ENCODE measurements at regions not wholly inside any gene's neighbourhood (a gene's known extent, or its start where the extent isn't known, plus 50 kb on each side); places are given as distances from the start of the nearest gene placed in this dataset.

GRCh38 chr14:84782902-84783301 lies 747.0 kb upstream of the FLRT2 start:
- no peak for TF ChIP-seq CTCF (IDR thresholded peaks at IDR 0.05)
- H3K9me3 Mint-ChIP-seq (ENCODE audit: unreplicated experiment) = peaks cover 12% of the 10 kb centered on the region
- DNase-seq (ENCODE audit: extremely low spot score, unreplicated experiment) = no peak
- no peaks in the 10 kb centered on the region for H3K27me3 Mint-ChIP-seq (ENCODE audit: unreplicated experiment)
- H3K27ac Mint-ChIP-seq (ENCODE audit: unreplicated experiment) = no peak overlapping the region
- H3K4me1 Mint-ChIP-seq (ENCODE audit: unreplicated experiment) = peaks cover 10% of the 10 kb centered on the region
- peaks cover 2% of the 10 kb centered on the region for H3K36me3 Mint-ChIP-seq (ENCODE audit: unreplicated experiment)
- no peak overlapping the region for H3K4me3 Mint-ChIP-seq (ENCODE audit: unreplicated experiment)

- Mint-ChIP-seq H3K27me3 (ENCODE audit: unreplicated experiment) (no peaks in the 10 kb centered on the region), H3K36me3 (ENCODE audit: unreplicated experiment) (peaks cover 2% of the 10 kb centered on the region), H3K9me3 (ENCODE audit: unreplicated experiment) (peaks cover 12% of the 10 kb centered on the region), H3K4me1 (ENCODE audit: unreplicated experiment) (peaks cover 10% of the 10 kb centered on the region), H3K27ac (ENCODE audit: unreplicated experiment) (no peak overlapping the region), H3K4me3 (ENCODE audit: unreplicated experiment) (no peak overlapping the region)
- TF ChIP-seq CTCF (IDR thresholded peaks at IDR 0.05) = no peak
- DNase-seq (ENCODE audit: extremely low spot score, unreplicated experiment) = no peak
Measured at GRCh38 chr14:84783511-84783910, 746.4 kb upstream of the FLRT2 start.

- Mint-ChIP-seq H3K4me1 (ENCODE audit: unreplicated experiment) (peaks cover 10% of the 10 kb centered on the region), H3K36me3 (ENCODE audit: unreplicated experiment) (peaks cover 2% of the 10 kb centered on the region), H3K4me3 (ENCODE audit: unreplicated experiment) (no peak overlapping the region), H3K9me3 (ENCODE audit: unreplicated experiment) (peaks cover 7% of the 10 kb centered on the region), H3K27ac (ENCODE audit: unreplicated experiment) (no peak overlapping the region), H3K27me3 (ENCODE audit: unreplicated experiment) (no peaks in the 10 kb centered on the region)
- TF ChIP-seq CTCF (IDR thresholded peaks at IDR 0.05) = no peak
- no peak for DNase-seq (ENCODE audit: extremely low spot score, unreplicated experiment)
Measured at GRCh38 chr14:84785996-84786395, 743.9 kb upstream of the FLRT2 start.

GRCh38 chr14:84789012-84789411 lies 740.9 kb upstream of the FLRT2 start:
- H3K27ac Mint-ChIP-seq (ENCODE audit: unreplicated experiment) = no peak overlapping the region
- H3K9me3 Mint-ChIP-seq (ENCODE audit: unreplicated experiment) = peaks cover 7% of the 10 kb centered on the region
- peaks cover 10% of the 10 kb centered on the region for H3K4me1 Mint-ChIP-seq (ENCODE audit: unreplicated experiment)
- no peak for TF ChIP-seq CTCF (IDR thresholded peaks at IDR 0.05)
- DNase-seq (ENCODE audit: extremely low spot score, unreplicated experiment) = no peak
- no peaks in the 10 kb centered on the region for H3K27me3 Mint-ChIP-seq (ENCODE audit: unreplicated experiment)
- H3K36me3 Mint-ChIP-seq (ENCODE audit: unreplicated experiment) = peaks cover 2% of the 10 kb centered on the region
- H3K4me3 Mint-ChIP-seq (ENCODE audit: unreplicated experiment) = no peak overlapping the region

GRCh38 chr14:84792722-84793410 lies 737.1 kb upstream of the FLRT2 start:
- DNase-seq (ENCODE audit: extremely low spot score, unreplicated experiment) = no peak
- Mint-ChIP-seq H3K9me3 (ENCODE audit: unreplicated experiment) (no peaks in the 10 kb centered on the region), H3K4me1 (ENCODE audit: unreplicated experiment) (no peaks in the 10 kb centered on the region), H3K27ac (ENCODE audit: unreplicated experiment) (no peak overlapping the region), H3K4me3 (ENCODE audit: unreplicated experiment) (no peak overlapping the region), H3K27me3 (ENCODE audit: unreplicated experiment) (no peaks in the 10 kb centered on the region), H3K36me3 (ENCODE audit: unreplicated experiment) (no peaks in the 10 kb centered on the region)
- TF ChIP-seq CTCF (IDR thresholded peaks at IDR 0.05) = no peak

Data from osteocyte (in vitro differentiated cells).